NCI-H82 treated with DMSO at 0.1 percent for 48 hours (cell line): ENCODE measurements at regions not wholly inside any gene's neighbourhood (a gene's known extent, or its start where the extent isn't known, plus 50 kb on each side); places are given as distances from the start of the nearest gene placed in this dataset.

Experiments
- DNase-seq: peaks from one replicate; lab custom pipeline; 2025; ENCODE audit not compliant: unreplicated experiment; lab: John Stamatoyannopoulos, UW

- no peak for DNase-seq
Measured at GRCh38 chr21:32135401-32136363, 143.2 kb downstream of the MIS18A start.

GRCh38 chr21:32134441-32135130 is 144.3 kb downstream of the MIS18A start:
- peak; percentile 9 for DNase-seq

GRCh38 chr21:32132881-32133280 is 146.0 kb downstream of the MIS18A start:
- no peak for DNase-seq

DNA sequence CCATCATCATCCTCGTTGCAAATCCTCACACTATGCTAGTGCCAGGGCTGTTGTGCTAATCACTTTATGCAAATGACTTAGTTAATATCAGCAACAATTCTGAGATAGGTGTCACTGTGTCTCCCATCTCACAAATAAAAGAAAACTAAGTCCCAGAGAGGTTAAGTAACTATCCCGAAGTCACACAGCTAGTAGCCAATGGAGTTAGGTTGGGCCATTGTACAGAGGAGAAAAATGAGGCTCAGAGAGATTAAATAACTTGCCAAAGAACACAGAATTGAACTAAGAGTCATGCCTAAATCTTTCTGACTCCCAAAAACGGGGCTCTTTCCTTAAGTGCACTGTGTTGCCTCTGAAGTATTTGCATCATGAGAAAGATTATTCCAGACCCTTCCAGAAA is 146.4 kb downstream of the MIS18A start:
- DNase-seq = no peak

GRCh38 chr21:32131960-32132359 is 146.9 kb downstream of the MIS18A start:
- no peak for DNase-seq

DNA sequence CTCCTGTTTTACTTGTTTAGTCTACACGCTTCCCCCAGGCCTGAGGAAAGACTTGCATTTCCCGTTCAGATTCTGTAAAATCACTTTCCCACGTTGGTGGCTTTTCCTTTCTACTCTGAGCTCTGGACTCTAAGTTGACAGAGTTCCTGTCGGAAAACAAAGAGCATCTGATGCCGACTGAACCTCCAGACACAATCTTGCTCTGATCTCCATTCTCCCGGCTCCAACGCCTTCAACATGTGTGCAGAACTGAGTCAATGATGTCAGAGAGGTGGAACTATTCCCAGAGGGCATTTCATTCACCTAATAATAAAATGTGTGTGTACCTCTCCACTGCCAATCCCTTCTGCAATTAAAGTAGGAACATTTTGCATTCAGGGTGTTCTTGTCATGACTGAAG is 147.7 kb downstream of the MIS18A start:
- no peak for DNase-seq

DNA sequence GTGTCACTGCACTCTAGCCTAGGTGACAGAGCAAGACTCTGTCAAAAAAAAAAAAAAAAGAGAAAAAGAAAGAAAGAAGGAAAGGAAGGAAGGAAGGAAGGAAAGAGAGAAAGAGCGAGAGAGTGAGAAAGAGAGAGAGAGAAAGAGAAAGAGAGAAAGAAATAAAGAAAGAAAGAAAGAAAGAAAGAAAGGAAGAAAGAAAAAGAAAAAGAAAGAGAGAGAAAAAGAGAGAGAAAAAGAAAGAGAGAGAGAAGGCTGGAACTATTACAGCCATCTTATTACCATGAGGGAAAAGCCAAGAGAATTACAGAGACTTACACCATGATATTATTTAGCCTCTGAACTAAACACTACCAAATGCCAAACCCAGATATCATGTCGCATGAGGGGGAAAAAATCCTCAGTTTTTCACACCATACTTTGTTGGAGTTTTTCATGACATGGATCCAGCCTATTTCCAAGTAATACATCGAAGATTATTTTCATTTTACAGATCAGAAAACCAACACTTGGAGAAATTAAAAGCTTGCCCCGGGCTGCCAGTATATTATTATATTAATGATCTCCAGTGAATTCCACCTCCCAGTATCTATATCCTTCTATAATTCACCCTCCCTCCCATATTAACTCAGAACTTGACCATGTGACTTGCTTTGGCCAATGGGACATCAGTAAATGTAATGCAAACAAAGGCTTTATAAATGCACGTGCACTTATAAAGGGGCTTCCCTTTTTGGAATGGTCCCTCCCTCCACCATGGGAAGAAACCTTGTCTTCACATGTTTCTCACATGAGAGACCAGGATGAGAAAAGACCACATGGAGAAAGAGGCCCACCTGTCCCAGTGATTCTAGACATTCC is 148.6 kb downstream of the MIS18A start:
- DNase-seq = no peak

- DNase-seq = no peak
Measured at GRCh38 chr21:32127081-32127480, 151.8 kb downstream of the MIS18A start.

DNA sequence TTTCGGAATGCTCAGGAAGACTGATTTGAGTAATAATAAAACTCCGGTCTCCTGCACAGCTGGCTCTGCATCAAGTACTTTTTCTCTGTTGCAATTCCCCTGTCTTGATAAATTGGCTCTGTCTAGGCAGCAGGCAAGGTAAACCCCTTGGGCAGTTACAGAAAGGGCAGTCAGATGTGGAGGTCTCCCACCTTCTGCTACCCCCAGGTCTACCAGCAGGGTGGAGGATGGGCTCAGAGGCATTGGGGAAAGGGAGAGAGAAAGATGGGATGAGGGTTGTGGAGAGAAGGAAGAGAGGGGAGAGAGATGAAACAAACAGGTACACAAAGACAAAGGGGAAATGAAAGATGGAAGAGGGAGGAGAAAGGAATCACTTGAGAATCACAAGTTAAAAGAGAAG is 156.8 kb downstream of the MIS18A start:
- DNase-seq = no peak

DNA sequence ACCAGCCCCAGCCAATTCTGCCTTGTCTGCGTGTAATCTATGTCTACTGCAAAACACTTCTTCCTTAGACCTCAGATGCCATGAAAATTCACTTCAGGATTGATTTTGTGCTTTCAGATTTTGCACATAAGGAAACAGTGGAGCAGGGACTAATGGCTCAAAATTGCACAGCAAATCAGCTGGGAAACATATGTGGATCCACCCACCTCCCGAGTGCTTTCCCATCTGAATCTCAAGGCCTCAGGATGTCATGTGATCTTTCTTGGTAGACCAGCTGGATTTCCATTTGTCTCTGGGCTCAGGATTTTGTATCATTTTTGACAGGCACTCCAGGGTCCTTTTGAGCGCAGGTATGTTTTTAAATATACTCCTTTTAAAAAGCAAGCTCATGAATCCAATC is 158.6 kb downstream of the MIS18A start:
- DNase-seq = no peak

DNA sequence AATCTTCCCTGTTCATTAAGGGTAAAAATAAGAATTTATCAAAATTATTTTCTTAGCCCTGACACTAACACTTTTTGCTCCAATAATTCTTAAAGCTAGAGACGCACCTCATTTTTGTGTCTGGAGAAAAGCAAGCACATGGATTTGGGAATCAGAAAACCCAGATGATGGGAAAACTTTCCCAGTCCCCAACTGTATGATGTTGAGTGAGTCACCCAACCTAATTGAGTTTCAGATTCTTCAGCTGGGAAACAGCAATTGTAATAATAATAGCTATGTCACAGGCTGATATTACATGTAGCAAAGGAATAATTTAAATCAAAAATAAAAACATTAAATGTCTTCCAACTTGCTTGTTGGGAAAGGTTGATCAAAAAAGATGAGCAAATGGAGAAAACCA is 159.0 kb downstream of the MIS18A start:
- no peak for DNase-seq

GRCh38 chr21:32119389-32119788 is 159.5 kb downstream of the MIS18A start:
- no peak for DNase-seq

DNA sequence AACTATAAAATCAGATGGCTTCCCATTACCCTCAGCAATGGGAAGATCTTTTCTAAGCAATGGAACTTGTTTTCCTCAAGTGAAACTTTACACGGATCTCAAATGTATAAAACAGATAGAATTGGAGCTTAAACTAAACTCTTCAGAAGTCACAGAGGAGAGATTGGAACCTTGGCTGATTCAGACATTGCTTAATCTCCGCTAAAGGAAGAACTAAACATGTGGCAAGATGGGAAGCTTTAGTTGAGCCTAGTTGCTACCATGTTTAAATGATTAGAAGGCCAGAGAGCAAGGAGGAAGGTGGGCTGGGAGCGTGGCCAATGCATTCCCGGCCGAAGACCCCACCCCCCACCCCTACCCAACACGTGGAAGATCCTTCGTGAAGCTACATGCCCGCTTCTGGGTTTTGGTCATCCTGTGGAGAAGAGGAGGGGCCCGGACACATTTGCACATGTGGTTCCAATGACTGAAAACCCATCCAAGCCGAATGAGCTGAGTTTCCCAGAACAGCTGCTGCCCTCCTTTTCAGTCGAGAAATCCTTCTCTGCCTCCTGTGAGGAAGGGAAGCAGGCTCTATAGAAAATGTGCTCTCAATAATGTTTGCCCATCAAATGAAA is 164.3 kb downstream of the MIS18A start:
- DNase-seq = no peak

DNA sequence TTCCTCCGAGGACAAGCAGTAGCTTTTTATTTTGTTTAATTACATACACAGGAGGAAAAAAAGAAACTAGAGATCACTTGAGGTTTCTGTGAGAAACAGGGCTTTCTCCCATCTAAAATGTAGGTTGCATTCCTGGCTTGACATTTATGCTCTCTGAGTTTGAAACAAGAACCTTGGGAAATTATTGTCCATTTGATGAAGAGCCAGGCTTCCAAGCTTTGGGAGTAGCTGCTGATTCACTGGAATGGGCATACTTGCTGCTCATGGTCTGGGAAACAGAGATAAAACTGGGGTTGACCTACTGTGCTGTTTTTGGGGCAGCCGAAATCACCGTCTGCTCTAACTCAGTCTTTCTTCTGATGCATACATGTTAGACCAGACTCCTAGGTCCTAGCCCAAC is 165.4 kb downstream of the MIS18A start:
- DNase-seq = no peak

DNA sequence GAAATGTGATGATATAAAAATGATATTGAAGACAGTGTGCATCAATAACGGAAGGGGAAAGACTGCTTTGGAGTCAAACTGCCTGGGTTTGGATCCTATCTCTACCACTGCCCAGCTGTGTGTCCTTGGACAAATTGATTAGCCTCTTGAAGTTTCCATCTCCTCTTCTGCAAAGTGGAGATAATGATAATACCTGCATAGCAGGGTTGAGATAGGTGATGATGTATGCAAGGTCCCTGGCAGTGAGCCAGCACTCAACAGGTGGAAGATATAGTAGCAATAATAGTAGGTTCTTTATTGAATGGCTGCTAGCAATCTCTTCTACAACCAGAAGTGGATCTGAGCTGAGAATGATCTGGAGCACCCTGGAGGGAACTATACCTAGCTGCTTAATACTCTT is 166.7 kb downstream of the MIS18A start:
- DNase-seq = no peak

DNA sequence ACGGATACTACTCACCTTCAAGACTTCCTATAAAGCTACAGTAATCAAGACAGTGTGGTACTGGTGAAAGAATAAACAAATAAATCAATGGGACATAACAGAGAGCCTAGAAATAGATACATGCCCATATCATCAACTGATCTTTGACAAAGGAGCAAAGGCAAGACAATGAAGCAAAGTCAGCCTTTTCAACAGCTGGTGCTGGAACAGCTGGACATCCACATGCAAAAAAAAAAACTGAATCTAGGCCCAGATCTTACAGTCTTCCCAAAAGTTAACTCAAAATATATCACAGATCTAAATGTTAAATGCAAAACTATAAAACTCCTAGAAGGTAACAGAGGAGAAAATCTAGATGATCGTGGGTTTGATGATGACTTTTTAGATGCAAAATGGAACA is 170.3 kb downstream of the MIS18A start:
- DNase-seq = no peak

DNA sequence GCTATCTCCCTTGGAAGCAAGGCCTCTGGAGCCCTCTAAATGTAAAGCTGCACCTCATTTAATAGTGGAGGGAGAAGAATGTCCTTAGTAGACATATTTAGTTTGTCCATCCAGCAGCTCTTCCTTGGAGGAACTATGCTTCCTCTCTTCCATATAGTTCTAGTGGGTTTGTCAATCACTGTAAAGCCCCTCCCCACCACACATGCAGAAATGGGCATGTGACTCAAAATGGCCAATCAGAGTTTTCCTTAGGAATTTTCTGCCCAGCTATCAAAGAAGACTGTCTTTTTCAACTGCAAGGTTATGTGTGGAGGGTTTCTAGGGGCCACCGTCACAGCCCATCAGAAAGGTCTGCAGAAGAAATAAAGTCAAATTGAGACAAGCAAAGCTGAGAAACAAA is 175.5 kb downstream of the MIS18A start:
- DNase-seq = no peak

- DNase-seq = no peak
Measured at GRCh38 chr21:32102426-32102825, 176.4 kb downstream of the MIS18A start.

GRCh38 chr21:32101277-32101676 is 177.6 kb downstream of the MIS18A start:
- DNase-seq = peak; percentile 56

DNA sequence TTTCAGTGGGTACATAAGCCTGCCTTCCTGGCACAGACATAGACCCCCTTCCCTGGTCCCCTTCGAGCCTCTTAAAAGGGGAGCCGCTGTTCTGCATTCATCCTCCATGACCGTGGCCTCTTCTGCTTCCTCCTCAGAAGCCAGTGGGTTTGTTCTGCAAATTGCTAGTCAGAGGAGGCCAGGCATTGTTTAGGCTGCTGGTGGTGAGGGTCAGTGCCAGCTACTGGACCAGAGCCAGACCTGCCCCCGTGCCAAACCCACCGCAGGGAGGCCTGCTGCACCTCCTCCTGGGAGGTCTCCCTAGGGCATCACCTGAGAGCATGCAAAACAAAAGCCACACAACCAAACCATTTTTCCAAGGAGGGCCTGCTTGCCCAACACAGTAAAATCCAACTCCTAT is 178.4 kb downstream of the MIS18A start:
- no peak for DNase-seq

DNA sequence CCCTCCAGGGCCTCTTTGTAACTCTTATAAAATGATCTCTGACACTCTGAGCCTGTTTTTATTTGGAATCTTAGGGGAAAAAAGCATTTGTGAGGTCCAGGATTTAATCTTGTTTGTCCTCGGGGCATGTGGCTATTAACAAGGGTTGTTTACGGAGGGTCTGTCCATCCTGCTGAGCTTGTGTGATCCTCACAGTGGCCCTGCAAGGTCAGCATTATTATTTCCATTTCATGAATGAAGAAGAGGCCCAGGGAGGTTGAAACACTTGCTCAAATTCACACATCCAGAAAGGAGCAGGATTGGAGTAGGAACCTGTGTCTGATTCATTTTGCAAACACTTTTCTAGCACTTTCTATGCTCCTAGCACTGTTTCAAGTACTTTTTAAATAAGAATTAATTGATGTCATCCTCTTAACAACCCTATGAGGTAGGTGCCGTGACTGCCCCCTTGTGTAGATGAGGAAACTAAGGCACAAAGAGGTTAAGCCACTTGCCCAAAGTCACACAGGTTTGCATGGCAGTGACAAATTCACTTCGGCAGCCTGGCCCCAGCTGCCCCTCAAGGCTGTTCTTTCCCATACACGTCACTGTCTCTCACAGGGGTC is 178.9 kb downstream of the MIS18A start:
- DNase-seq = no peak
